ENCODE measurements at regions not wholly inside any gene's neighbourhood (a gene's known extent, or its start where the extent isn't known, plus 50 kb on each side); places are given as distances from the start of the nearest gene placed in this dataset.
A peak's percentile ranks its signal among the peaks of the same experiment; 100 is the strongest.

DNA sequence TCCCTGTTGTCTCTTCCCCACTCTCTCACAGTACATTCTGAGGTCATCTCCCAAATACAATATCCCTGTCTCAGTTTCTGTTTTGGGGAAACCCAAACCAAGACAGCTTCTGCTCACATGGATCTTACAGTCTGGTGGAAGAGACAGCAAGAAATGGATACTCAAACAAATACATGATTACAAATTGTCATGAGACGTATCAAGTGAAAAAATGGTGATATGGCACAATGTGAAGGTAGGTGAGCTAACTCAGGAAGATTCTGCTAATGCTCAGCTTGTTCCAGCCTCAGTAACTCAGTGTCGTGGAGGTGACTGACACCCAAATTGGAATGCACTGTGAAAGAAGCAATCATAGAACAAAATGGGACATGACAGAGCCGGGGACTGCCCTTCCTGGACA lies 68.3 kb downstream of the CHST1 start:
- no peak for DNase-seq

DNA sequence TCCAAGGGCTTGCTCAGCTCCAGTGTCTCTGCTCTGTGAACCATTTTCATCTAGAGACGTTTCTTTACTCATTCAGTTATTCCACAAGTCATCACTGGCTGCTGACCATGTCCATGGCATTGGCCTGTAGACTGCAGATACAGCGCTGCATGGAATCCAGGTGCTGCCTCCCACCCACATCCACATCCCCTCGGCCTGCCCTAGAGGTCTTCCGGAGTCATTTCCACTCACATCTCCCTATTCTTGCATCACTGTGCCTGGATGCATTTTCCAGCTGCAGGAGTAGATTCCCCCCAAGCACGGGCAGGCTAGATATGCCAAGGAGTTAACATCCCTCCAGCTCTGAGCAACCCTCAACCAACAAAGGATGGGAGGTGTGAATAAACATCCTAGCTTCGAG lies 68.9 kb downstream of the CHST1 start:
- no peak for DNase-seq

DNA sequence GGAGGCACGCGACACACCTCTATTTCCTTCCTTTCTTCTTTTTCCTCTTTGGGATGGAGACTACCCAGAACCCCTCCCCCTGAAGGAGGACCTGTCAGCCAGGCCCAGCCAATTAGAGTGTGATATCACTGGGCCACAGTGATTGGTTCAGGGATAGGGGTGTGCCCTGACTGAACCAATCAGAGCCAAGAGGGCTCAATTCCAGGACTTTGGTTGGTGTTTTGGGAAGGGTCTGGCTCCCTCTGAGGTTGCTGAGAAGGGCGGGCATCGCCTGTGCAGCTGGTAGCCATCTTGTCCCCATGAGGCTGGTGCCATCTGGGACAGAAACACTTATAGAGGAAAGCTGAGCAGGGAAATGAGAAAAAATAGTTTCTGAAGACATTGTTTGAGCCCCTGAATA lies 71.4 kb downstream of the CHST1 start:
- peak; percentile 6 for DNase-seq

DNA sequence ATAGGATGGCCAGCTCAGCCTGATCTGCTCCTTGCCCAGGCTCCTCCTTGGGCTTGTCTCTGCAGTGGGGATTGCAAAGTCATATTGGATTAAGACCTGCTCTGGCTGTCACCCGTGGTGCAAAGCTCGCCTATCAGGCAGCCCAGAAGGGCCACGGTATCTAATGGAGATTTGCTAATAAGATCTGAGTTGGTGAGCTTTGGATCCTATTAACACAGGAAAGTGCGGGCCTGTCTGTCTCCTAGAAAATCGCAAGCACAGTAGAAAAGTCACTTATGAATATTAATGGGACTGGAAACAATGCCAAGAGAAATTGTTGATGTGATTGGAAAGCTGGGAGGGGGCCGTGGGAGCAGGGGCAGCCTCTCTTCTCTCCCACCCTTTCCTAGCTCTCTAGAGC lies 72.8 kb downstream of the CHST1 start:
- DNase-seq: no peak

DNA sequence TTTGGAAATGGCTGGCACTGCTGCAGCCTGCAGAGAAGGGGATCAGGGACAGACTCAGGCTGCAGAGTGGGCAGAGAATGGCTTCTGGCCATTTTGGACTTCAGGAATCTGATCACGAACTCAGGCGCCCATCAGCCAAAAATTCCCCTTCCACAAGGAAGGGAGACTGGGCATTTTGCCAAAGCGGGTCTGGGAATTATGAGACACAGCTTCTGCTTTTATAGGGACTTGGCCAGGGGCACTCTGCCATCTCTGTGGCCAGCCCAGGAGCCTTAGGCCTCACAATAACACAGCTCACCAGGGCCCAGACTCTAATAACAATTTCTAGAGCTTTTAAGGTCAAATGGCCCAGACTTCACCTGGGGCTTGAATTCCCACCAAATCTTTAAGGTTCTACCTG lies 74.7 kb downstream of the CHST1 start:
- no peak for DNase-seq

DNA sequence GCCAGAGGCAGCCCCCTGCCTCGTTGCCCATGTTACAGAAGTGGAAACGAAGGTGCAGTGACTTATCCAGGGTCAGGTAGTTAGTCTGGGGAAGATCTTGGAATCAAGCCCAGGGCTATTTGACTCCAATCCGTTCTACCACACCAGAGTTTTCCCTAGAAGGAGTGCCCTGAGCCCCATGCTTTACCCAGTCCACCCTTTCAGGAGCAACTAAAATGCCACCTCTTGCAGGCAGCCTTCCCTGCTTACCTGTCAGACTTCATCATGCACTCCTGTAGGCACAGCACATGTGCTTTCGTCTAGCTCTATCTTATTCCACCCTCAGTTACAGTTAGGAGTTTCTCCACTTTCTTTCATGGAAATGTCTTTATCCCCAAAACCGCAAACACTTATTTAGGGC lies 80.2 kb downstream of the CHST1 start:
- no peak for DNase-seq

DNA sequence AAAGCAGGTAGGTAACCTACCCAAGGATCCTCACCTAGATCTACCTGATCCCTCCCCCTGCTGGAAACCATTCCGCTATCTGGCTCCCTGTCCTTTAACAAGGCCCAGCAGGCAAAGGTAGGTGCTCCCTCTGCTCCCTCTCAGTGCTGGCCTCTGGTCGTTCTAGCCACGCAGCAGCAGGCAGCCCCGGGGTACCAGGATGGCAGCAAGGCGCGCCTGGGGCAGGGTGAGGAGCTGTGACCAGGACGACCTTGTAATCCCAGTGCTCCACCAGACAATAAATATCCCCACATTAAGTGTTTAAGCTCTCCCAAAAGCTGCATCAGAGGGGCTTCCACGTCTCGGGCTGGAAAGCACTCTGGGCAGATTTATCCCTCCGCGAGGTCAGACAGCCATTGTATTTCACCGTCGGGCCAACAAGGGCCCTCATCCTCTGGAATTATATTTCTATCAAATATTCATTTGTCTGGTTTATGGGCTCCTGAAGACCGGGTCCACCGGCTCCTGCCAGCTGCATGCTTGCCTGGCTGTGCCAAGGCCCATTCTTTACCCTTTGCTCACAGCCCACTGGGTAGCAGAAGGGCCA lies 81.3 kb downstream of the CHST1 start:
- no peak for DNase-seq

DNA sequence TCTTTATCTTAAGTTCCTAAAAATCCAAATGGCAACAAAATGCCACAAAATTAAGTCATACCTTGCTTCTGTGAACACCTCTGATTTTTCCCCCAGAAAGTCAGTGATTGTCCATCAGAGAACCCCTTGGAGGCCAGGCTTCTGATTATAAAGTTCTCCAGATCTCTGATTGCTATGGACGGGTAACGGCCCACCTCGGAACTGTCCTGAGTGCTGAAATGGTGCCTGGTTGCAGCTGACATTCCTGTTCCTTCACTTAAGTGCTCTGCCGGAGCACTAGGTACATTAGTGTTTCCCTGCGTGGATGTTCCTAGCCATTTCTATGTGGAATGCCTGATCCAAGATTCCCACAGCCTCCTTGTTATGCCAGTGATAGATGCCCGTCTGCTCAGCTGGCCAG lies 85.0 kb downstream of the CHST1 start:
- DNase-seq: no peak

DNA sequence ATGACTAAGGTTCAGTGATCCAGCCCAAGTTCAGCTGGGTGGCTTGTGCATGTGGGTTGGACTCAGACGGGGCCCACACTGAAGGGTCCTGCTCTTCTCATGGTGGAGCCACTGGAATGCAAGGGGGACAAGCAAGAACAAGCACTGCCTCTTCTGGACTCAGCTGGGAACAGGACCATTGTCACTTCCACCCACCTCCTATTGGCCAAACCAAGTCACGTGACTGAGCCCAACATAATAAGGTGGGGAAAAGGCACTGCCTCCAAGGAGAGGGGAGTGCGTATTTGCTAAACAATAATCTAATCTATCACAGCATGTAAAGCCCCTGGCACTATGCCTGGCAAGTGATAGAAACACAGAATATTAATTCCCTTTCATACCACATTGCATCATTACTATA lies 87.1 kb downstream of the CHST1 start:
- no peak for DNase-seq

DNA sequence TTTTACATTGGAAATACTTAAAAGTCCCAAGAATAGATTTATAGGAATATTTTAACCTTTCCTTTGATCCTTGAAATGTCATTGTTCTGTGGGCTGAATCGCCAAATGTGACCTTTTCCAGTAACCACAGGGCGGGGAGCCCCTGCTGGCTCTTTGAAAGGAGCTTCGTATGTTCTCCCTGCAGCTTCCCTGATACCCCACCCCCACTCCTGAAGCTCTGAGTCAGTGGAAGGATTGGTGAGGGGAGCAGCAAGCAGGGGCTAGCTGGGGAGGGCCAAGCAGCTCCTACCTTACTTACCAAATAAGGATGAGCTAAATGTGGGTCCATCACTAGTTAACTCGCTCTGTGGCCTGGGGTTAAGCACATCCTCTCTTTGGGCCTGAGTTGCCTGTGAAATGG lies 87.7 kb downstream of the CHST1 start:
- DNase-seq: no peak

DNA sequence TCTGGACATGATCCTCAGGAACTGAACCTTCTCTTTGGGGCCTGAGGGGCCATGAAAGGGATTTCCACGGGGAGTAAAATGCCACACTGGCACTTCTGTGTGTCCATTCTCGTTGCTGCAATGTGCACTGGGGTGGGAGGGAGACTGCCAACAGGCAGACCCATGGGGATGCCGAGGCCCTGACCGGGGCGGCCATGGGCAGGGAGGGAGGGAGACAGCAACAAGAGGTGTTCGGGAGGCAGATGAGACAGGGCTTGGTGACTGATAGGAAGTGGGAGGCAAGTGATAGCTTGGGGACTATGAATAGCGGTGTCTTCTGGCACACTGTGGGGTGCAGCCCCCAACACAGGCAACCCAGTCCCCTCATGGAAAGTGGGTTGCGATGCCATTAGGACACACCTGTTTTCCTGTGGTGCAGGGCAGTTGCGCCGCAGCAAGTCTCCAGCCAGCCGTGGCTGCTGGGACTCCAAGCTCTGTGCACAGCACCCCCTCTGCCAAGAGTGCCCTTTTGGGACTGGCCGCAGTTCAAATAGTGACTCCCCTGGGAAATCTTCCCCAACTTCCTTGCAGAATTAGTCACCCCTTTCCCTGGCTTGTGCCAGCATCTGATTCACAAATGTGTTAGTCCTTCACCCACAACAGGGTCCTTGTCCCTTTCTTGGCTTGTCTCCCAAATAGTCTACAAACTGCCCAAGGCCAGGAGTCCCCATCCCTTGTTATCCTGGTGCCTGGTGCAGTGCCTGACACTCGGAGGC lies 88.8 kb downstream of the CHST1 start:
- DNase-seq: no peak

DNA sequence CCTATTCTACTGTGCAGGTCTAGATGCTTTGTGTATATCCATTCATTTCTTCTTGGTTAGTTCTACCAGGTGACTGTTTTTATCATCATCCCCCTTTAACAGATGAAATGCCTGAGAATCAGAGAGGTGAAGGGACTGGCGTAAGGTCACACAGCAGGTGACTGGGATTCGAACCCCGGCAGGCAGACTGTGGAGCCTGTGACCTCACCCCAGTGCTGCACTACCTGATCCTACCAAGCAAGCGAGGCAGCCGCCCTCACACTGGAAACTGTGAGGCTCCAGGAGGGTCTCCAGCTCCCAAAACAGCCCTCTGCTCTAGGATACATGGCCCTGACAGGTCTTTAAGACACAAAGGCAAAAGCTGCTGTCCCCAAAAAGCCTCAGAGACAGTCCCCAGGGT lies 91.7 kb downstream of the CHST1 start:
- DNase-seq: no peak

DNA sequence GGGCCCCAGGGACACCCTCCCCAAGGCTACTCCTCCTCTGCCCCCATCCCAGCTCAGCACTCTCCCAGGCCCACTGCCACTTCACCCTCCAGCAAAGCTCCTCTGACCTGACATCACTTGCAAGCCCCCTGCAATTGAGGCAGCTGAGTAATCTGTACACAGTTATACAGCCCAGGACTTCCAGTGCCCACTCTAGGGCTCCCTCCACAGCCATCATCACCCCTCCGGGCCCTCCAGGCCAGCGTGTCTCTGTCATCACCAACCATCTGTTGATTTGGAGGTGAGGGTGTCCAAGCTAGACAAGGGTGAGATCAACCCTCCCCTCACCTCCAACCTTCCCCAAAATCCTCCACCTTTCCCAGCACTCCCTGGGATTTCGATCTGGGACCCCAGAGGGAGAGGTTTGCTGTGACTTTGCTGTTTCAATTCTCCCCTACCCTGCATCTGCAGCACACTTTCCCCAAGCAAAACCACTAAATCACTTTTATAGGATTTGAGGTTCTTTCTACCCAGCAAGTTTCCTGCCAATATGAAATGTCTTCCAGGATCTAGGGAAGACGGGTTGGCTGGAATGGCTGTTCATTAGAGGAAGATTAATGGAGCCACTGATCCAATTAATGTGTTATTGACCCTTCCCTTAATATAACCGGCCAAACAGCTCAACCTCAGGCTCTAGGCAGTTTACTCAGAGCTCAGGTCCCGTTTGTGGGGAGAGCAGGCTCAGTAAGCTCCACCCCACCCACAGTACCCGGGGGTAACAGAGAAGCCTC lies 92.9 kb downstream of the CHST1 start:
- DNase-seq: no peak

DNA sequence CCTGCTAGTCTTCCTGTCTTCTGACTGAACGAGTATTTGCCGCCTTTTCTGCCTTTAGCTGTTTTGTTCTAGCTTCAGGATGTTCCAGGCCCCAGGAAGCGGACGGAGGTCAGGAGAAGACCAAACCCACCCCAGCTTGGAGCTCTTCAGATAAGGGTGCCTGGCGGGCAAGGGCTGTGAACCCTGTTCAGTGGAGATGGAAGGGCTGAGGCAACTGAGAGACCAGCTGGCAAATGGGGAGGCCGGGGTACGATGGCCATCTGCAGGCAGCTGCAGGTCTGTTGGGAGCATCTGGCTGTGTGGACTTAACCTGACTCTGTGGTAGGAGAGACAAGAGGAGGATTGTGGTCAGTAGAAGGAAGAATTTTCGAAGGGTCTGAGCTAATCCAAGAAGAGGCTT lies 95.6 kb downstream of the CHST1 start:
- DNase-seq: no peak

DNA sequence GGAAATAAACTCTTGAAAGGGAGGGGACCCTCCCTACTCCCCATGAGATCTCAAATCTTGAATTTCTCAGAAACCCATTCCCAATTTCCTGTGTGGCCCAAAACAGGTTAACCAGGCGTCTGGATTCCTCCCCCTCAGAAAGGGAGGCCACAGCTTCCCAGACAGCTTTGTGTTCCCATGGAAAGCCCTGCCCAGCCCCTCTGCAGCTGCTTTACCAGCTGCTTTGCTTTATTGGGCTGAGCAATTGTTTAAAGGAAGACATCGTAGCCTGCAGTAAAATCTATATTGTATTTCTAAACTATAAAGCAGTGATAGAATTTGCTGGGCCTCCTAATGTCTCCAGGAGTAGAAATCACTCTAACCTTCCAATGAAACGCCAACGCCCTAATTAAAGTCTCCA lies 97.4 kb downstream of the CHST1 start:
- DNase-seq: no peak

DNA sequence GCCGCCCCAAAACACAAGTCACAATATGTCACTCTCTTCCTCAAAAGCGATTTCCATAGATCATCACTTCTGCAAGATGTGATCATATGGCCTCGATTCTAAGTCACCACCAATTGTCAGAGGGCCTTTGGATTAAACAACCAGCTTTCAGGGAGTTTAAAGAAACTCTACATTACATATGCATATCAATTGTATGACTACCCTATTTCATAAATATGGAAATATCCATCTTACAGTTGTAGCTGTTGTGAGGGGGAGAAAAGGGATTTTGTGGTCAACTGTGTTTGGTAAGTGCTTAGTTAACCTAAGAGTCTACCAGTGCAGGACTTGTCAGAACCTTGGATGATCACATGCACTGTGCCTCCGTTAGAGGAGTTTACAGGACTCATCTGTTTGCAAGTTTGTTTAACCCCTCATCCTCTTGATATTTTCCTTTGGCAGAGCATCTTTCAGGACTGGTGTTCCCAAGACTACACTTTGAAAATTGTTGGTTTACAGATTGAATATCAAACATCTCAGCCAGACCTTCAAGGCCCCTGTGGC lies 99.9 kb downstream of the CHST1 start:
- DNase-seq: no peak

DNA sequence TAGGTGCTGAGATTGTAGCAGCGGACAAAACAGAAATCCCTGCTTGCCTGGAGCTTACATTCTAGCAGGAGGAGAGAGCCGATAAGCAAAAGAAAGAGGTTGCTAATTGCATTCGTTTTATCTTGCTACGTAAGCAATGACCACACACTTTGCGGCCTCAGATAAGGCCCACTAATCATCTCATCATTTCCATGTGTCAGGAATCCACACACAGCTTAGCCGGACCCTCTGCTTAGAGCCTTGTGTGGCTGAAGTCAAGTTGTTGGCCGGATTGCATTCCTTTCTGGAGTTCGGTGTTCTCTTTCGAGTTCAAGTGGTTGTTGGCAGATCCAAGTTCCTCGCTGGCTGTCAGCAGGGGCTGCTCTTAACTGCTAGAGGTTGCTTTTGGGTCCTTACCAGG lies 101.6 kb downstream of the CHST1 start:
- no peak for DNase-seq

DNA sequence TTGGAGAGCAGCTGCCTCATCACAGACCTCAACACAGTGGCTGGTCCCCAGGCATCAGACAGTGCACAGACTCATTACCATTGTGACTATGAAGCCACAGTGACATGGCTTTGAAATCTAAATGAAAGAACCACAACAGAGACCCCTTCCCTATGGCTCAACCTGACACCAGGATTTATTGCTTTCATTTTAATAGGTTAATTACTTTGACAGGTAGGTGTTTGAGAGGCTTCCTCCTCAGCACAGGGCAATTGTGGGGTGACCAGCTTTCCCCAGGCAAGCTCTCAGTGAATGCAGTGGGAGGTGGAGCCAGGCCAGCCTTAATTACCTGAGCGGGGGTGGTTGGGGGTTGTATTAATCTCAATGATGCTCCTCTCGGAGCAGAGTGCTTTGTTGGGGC lies 102.3 kb downstream of the CHST1 start:
- no peak for DNase-seq

DNA sequence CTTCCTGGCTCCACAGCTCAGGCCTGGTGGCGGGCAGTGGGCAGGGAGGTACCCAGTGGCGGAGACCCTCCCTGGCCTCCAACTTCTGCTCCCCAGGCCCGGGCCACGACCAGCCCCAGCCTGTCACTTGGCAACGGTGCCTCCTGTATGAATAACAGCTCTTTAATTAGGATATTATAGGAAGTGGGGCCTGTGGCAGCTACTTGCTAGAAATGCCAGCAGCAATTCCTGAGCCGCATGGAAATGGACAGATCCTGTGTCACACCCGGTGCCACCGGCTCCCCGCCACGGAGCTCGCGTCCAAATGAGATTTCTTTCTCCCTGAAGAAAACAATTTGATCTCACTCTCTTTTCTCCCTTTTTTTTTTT lies 104.5 kb downstream of the CHST1 start:
- no peak for DNase-seq

DNA sequence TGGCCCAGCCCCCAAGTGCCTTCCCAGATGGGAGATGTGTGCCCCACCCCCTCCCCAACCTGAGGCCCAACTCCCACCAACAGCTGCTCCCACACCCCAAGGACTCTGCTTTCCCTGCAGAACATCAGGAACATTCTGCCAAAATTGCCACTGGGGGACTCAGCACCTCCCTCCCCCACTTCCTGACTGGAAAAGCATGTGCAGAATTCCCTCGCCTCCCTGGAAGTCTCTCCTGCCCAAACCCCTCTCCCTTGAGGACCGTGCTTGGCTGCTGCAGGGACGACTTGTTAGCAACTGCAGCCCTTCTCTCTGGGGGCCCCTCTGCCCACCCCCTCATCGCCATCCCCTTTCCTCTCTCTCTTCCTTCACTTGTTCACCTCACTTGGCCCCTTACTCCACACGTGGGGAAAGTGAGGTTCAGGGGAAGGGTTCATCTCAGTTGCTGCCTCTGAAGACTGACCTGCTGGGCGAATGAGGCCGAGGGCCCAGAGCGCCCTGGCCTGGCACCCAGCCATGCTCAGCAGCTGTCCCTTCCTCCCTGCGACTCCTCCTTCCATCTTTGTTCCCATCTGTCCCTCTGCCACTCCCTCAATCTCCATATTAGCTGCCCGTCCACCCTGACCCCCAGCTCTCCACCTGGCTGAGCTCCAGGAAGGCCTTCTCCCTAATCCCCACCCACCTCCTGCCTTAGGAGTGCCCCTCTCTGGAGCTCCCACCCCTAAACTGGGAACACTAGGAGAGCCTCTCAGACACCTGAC lies 105.1 kb downstream of the CHST1 start:
- DNase-seq: peak; percentile 23

DNA sequence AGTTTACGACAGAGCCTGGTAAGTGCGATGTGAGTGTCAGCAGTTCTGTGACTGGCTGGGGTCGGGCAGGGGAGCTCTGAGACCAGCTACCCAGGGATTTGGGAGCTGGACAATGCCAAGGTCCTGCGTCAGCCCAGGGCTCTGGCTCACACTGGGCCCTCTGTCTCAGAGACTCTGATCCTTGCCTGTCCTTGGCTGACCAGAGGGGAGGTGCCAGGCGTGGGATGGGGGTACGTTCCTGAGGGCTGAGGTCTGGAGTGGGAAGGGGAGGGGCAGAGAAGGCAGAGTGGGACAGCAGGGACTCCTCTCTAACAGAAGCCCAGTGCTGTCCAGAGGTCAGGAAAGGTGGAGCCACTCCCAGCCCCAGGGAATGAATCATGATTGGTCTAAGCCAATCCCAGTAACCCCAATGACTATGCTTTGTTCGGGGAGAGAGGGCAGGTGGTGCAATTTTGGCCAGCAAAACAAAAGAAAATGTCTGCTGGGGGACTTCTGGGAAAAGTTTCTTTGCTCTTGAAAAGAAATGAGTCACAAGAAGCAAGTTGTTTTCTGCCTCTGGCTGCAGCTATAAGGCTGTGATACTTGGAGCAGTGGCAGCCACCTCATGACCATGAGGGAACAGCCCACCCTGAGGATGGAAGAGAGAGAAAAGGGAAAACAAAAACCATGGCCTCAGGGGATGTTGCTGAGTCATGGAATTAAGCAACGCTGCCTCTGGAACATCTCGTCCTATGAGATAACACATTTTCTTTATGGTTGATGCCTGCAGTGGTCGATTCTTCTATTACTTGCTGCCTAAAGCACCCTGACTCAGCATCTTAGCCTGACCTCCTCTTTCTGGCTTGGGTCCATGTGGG lies 108.3 kb downstream of the CHST1 start:
- DNase-seq: no peak

DNA sequence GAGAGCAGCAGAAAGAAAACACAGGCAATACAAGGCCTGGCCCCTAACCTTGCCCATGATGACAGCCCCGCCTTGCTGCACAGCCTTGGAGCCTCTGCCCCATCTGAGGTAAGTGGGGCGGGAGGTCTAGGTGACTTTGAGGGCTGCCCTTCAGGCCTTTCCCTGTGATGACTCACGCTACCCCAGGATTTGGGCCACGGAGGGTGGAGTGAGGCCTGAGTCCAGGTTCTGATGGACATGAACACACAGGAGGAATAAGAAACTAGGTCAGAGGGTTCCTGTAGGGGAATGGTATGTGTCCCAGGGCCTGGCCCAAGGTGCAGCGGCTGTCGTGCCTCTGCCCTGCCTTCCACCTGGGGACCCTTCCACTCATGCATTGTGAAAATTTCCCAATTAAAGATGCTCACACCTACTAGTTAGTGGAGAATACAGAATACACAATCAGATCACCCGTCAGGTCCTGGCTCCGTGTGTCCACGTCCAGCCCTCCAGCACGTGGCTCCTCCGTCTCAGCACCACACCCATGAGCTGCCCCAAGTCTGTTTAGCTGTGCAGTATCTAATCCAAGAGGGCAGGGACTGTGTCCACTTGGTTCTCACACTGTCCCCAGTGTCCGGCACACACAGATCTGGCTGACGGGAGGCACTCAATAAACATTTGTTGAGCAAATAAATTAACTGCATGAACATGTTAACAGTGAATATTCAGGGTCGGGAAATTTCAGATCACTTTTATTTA lies 111.0 kb downstream of the CHST1 start:
- DNase-seq: no peak

Data from DMS53 (cell line).